ENCODE measurements at regions not wholly inside any gene's neighbourhood (a gene's known extent, or its start where the extent isn't known, plus 50 kb on each side); places are given as distances from the start of the nearest gene placed in this dataset.

GRCh38 chr5:74404574-74405508, 235.7 kb downstream of the ENC1 start:
- Mint-ChIP-seq H3K27me3 (ENCODE audit: unreplicated experiment) (no peaks in the 10 kb centered on the region), H3K4me1 (ENCODE audit: low read depth, unreplicated experiment) (peaks cover 37% of the 10 kb centered on the region), H3K27ac (ENCODE audit: unreplicated experiment) (no peak overlapping the region), H3K9me3 (ENCODE audit: low read depth, unreplicated experiment) (no peaks in the 10 kb centered on the region), H3K36me3 (ENCODE audit: insufficient read depth, unreplicated experiment) (peaks cover 9% of the 10 kb centered on the region), H3K4me3 (ENCODE audit: low read depth, unreplicated experiment) (no peak overlapping the region)
- intact Hi-C loops (cut with micrococcal nuclease; ENCODE audit: unreplicated experiment) = loop anchor here (5.0 kb wide), 1 partner anchor 172 kb away; no protein-coding TSS in a partner anchor
- no peak for DNase-seq
- CTCF ChIA-PET = interaction anchor here (0.5 to 1.2 kb wide), 2 partner anchors 10 to 132 kb away, joined by 3 to 6 read pairs; no protein-coding TSS in a partner anchor
- BruUV-seq (replicated peaks) = no TSS peak
- TF ChIP-seq CTCF (IDR thresholded peaks at IDR 0.05; ENCODE audit: unreplicated experiment) = no peak

GRCh38 chr5:74403771-74404170, 236.8 kb downstream of the ENC1 start:
- no TSS peak for BruUV-seq (replicated peaks)
- TF ChIP-seq CTCF (IDR thresholded peaks at IDR 0.05; ENCODE audit: unreplicated experiment) = no peak
- CTCF ChIA-PET = no interaction called here
- no peaks in the 10 kb centered on the region for H3K27me3 Mint-ChIP-seq (ENCODE audit: unreplicated experiment)
- no peaks in the 10 kb centered on the region for H3K9me3 Mint-ChIP-seq (ENCODE audit: low read depth, unreplicated experiment)
- intact Hi-C loops (cut with micrococcal nuclease; ENCODE audit: unreplicated experiment) = no loop called here
- no peak overlapping the region for H3K4me3 Mint-ChIP-seq (ENCODE audit: low read depth, unreplicated experiment)
- peaks cover 26% of the 10 kb centered on the region for H3K4me1 Mint-ChIP-seq (ENCODE audit: low read depth, unreplicated experiment)
- peaks cover 9% of the 10 kb centered on the region for H3K36me3 Mint-ChIP-seq (ENCODE audit: insufficient read depth, unreplicated experiment)
- no peak overlapping the region for H3K27ac Mint-ChIP-seq (ENCODE audit: unreplicated experiment)
- DNase-seq = no peak

GRCh38 chr5:74402553-74402952, 238.0 kb downstream of the ENC1 start:
- H3K4me1 Mint-ChIP-seq (ENCODE audit: low read depth, unreplicated experiment) = peaks cover 21% of the 10 kb centered on the region
- CTCF ChIA-PET = interaction anchor here (0.6 kb wide), 1 partner anchor 382 kb away, joined by 3 read pairs; no protein-coding TSS in a partner anchor
- no peaks in the 10 kb centered on the region for H3K27me3 Mint-ChIP-seq (ENCODE audit: unreplicated experiment)
- H3K4me3 Mint-ChIP-seq (ENCODE audit: low read depth, unreplicated experiment) = no peak overlapping the region
- TF ChIP-seq CTCF (IDR thresholded peaks at IDR 0.05; ENCODE audit: unreplicated experiment) = no peak
- H3K36me3 Mint-ChIP-seq (ENCODE audit: insufficient read depth, unreplicated experiment) = no peaks in the 10 kb centered on the region
- DNase-seq = no peak
- intact Hi-C loops (cut with micrococcal nuclease; ENCODE audit: unreplicated experiment) = no loop called here
- H3K9me3 Mint-ChIP-seq (ENCODE audit: low read depth, unreplicated experiment) = no peaks in the 10 kb centered on the region
- BruUV-seq (replicated peaks) = no TSS peak
- no peak overlapping the region for H3K27ac Mint-ChIP-seq (ENCODE audit: unreplicated experiment)

GRCh38 chr5:74401946-74402320, 238.6 kb downstream of the ENC1 start:
- Mint-ChIP-seq H3K4me3 (ENCODE audit: low read depth, unreplicated experiment) (no peak overlapping the region), H3K36me3 (ENCODE audit: insufficient read depth, unreplicated experiment) (no peaks in the 10 kb centered on the region), H3K4me1 (ENCODE audit: low read depth, unreplicated experiment) (peaks cover 23% of the 10 kb centered on the region), H3K9me3 (ENCODE audit: low read depth, unreplicated experiment) (no peaks in the 10 kb centered on the region), H3K27me3 (ENCODE audit: unreplicated experiment) (no peaks in the 10 kb centered on the region), H3K27ac (ENCODE audit: unreplicated experiment) (no peak overlapping the region)
- intact Hi-C loops (cut with micrococcal nuclease; ENCODE audit: unreplicated experiment) = no loop called here
- CTCF ChIA-PET = no interaction called here
- no peak for DNase-seq
- TF ChIP-seq CTCF (IDR thresholded peaks at IDR 0.05; ENCODE audit: unreplicated experiment) = no peak
- no TSS peak for BruUV-seq (replicated peaks)

Measured in Calu3 (cell line).